Transverse colon (tissue), 4 donors: ENCODE measurements at regions not wholly inside any gene's neighbourhood (a gene's known extent, or its start where the extent isn't known, plus 50 kb on each side); places are given as distances from the start of the nearest gene placed in this dataset.

Experiments
- DNase-seq: peaks from one replicate; pipeline ENCODE4 v3.0.0-alpha.2; 2019
- H3K27ac ChIP-seq, 4 donors: fragments of 200-600 bp; sonication (generic); 2 replicates each; pipeline ENCODE4 v1.5.1; 2016 to 2018; ENCODE audit warnings: inconsistent platforms in 4 of 4
- H3K27me3 ChIP-seq: fragments of 200-600 bp; sonication (generic); 2 replicates; pipeline ENCODE4 v1.5.1; 2017; ENCODE audit warnings: inconsistent platforms
- H3K36me3 ChIP-seq, 4 donors: fragments of 200-600 bp; sonication (generic); 2 replicates each; pipeline ENCODE4 v1.5.1; 2017 to 2019; ENCODE audit warnings: inconsistent platforms in 4 of 4
- H3K4me1 ChIP-seq, 4 donors: fragments of 200-600 bp; sonication (generic); 2 replicates each; pipeline ENCODE4 v1.5.1; 2017 to 2020; ENCODE audit warnings: inconsistent platforms in 4 of 4
- H3K4me3 ChIP-seq, 4 donors: fragments of 200-600 bp; sonication (generic); 1 replicate in 1 of 4; 2 replicates in 3 of 4; pipeline versions ENCODE4 v1.5.1 to v1.6.1; 2017 to 2019; ENCODE audit warnings: inconsistent platforms in 4 of 4
- H3K9me3 ChIP-seq, 2 donors: fragments of 200-600 bp; sonication (generic); 2 replicates each; pipeline ENCODE4 v1.5.1; 2017 to 2019; ENCODE audit warnings: inconsistent platforms in 2 of 2
- CTCF ChIP-seq, 5 experiments: fragments of 200-600 bp in 3 of 5; fragments of 450-650 bp in 2 of 5; sonication (generic) in 3 of 5; IDR thresholded peaks; 1 replicate in 2 of 5; 2 replicates in 3 of 5; pipeline ENCODE4 v1.5.1; 2016 to 2017; ENCODE audit warnings: antibody characterized with exemption in 5 of 5, inconsistent platforms in 3 of 5, mild to moderate bottlenecking in 2 of 5, moderate library complexity in 1 of 5
- EP300 ChIP-seq: sonication (generic); formaldehyde crosslinking; IDR thresholded peaks from one replicate; pipeline ENCODE4 v1.6.1; 2017; ENCODE audit warnings: antibody characterized with exemption, low read depth
- POLR2A ChIP-seq: fragments of 450-650 bp; IDR thresholded peaks from one replicate; pipeline ENCODE4 v1.6.1; 2016; ENCODE audit warnings: antibody characterized with exemption, mild to moderate bottlenecking, moderate library complexity
- POLR2AphosphoS5 ChIP-seq, 3 donors: sonication (generic); formaldehyde crosslinking; IDR thresholded peaks; one replicate each; pipeline ENCODE4 v1.6.1; 2016; ENCODE audit warnings: antibody characterized with exemption in 3 of 3
- WGBS, 2 donors: methylation state at CpG; one replicate each; pipeline ENCODE4 v1.1.5; 2018; ENCODE audit warnings: low coverage in 1 of 2; 5-methylcytosine and 5-hydroxymethylcytosine counted together
- in situ Hi-C, 4 donors: fragments of 200-750 bp; cut with MboI; loops; one replicate each; pipeline versions ENCODE4 v1.15.0 to v1.15.1; 2017; ENCODE audit warnings: low sequenced_read_pairs in 3 of 4, low pct_ligation_motif_present in 1 of 4, low pct_unique_long_range_greater_than_20kb in 1 of 4
- intact Hi-C: fragments of 100-400 bp; cut with DNase I; formaldehyde crosslinking; loops from one replicate; pipeline ENCODE4 v1.15.1; 2023; ENCODE audit warnings: low total_unique reads

- H3K4me1 ChIP-seq, result peaks cover 0 to 15% (median 4%) of the 10 kb centered on the region in 4 donors
- intact Hi-C loops (no loop called here), in situ Hi-C loops (no loop called here)
- H3K4me3 ChIP-seq, result no peak overlapping the region
- 24 to 35% methylated on average over 2 of the region's 2 CpGs for WGBS, 2 donors
- no peak for DNase-seq
- no peaks in the 10 kb centered on the region for H3K9me3 ChIP-seq
- H3K36me3 ChIP-seq, result no peaks in the 10 kb centered on the region
- H3K27ac ChIP-seq, result no peak overlapping the region
- TF ChIP-seq EP300, result no peak
- TF ChIP-seq CTCF (IDR thresholded peaks at IDR 0.05), result no peak
- no peak for TF ChIP-seq POLR2AphosphoS5 (IDR thresholded peaks at IDR 0.05)
- TF ChIP-seq POLR2A, result no peak
- H3K27me3 ChIP-seq, result no peaks in the 10 kb centered on the region
Measured at GRCh38 chr2:198640463-198640862, 817.3 kb downstream of the SATB2 start.

- no peaks in the 10 kb centered on the region for H3K36me3 ChIP-seq
- DNase-seq, result no peak
- intact Hi-C loops, result no loop called here
- H3K4me1 ChIP-seq, result peaks cover 0 to 15% (median 4%) of the 10 kb centered on the region in 4 donors
- 69% methylated on average over 1 of the region's 1 CpG; no CpG with 5 or more reads in 1 of the 2 donors for WGBS, 2 donors
- H3K9me3 ChIP-seq, result no peaks in the 10 kb centered on the region
- H3K27me3 ChIP-seq, result no peaks in the 10 kb centered on the region
- in situ Hi-C loops, result no loop called here
- no peak overlapping the region for H3K4me3 ChIP-seq
- no peak overlapping the region for H3K27ac ChIP-seq
- TF ChIP-seq EP300, result no peak
- no peak for TF ChIP-seq POLR2AphosphoS5 (IDR thresholded peaks at IDR 0.05)
- no peak for TF ChIP-seq CTCF (IDR thresholded peaks at IDR 0.05)
- no peak for TF ChIP-seq POLR2A
Measured at GRCh38 chr2:198639580-198639979, 818.2 kb downstream of the SATB2 start.

- in situ Hi-C loops, result no loop called here
- no peak for DNase-seq
- no peak overlapping the region for H3K4me3 ChIP-seq
Measured at GRCh38 chr2:198638577-198638976, 819.2 kb downstream of the SATB2 start.

GRCh38 chr2:198630384-198630783 lies 826.0 kb downstream of the PLCL1 start:
- H3K27ac ChIP-seq, result no peak overlapping the region
- no peaks in the 10 kb centered on the region for H3K27me3 ChIP-seq
- H3K9me3 ChIP-seq, result no peaks in the 10 kb centered on the region
- no peak overlapping the region for H3K4me3 ChIP-seq
- 80 to 84% methylated on average over 3 of the region's 3 CpGs for WGBS, 2 donors
- no peak for TF ChIP-seq EP300
- TF ChIP-seq POLR2A, result no peak
- no peak for TF ChIP-seq POLR2AphosphoS5 (IDR thresholded peaks at IDR 0.05)
- no peak for TF ChIP-seq CTCF (IDR thresholded peaks at IDR 0.05)
- no peak for DNase-seq
- H3K4me1 ChIP-seq, result no peaks in the 10 kb centered on the region
- H3K36me3 ChIP-seq, result no peaks in the 10 kb centered on the region
- in situ Hi-C loops (no loop called here), intact Hi-C loops (no loop called here)

More at GRCh38 chr2:198638577-198638976, 819.2 kb downstream of the SATB2 start:
- intact Hi-C loops, result no loop called here
- Histone ChIP-seq H3K36me3 (no peaks in the 10 kb centered on the region), H3K4me1 (peaks cover 0 to 15% (median 4%) of the 10 kb centered on the region in 4 donors), H3K27ac (no peak overlapping the region), H3K27me3 (no peaks in the 10 kb centered on the region), H3K9me3 (no peaks in the 10 kb centered on the region)
- TF ChIP-seq POLR2A, result no peak
- TF ChIP-seq CTCF (IDR thresholded peaks at IDR 0.05), result no peak
- no peak for TF ChIP-seq EP300
- no peak for TF ChIP-seq POLR2AphosphoS5 (IDR thresholded peaks at IDR 0.05)
- 57 to 64% methylated on average over 3 of the region's 3 CpGs for WGBS, 2 donors
